Ishikawa (cell line): ENCODE measurements at regions not wholly inside any gene's neighbourhood (a gene's known extent, or its start where the extent isn't known, plus 50 kb on each side); places are given as distances from the start of the nearest gene placed in this dataset.

Experiments
- CEBPB ChIP-seq: IDR thresholded peaks from 2 replicates; pipeline ENCODE4 v1.6.1; 2012
- CREB1 ChIP-seq: IDR thresholded peaks from 2 replicates; pipeline ENCODE4 v1.6.1; 2012; ENCODE audit warnings: low read depth
- EGR1 ChIP-seq: IDR thresholded peaks from 2 replicates; pipeline ENCODE4 v1.6.1; 2012
- EP300 ChIP-seq: IDR thresholded peaks from 2 replicates; pipeline ENCODE4 v1.6.1; 2012; ENCODE audit warnings: borderline replicate concordance
- FOXM1 ChIP-seq: IDR thresholded peaks from 2 replicates; pipeline ENCODE4 v1.6.1; 2012; ENCODE audit warnings: low read depth, borderline replicate concordance
- NFIC ChIP-seq: IDR thresholded peaks from 2 replicates; pipeline ENCODE4 v1.6.1; 2012
- RAD21 ChIP-seq: IDR thresholded peaks from 2 replicates; pipeline ENCODE4 v1.6.1; 2012; ENCODE audit warnings: low read depth
- TAF1 ChIP-seq: IDR thresholded peaks from 2 replicates; pipeline ENCODE4 v1.6.1; 2012; ENCODE audit warnings: low read depth, mild to moderate bottlenecking
- TCF12 ChIP-seq: IDR thresholded peaks from 2 replicates; pipeline ENCODE4 v1.6.1; 2012; ENCODE audit warnings: low read depth
- TEAD4 ChIP-seq: IDR thresholded peaks from 2 replicates; pipeline ENCODE4 v1.6.1; 2012
- YY1 ChIP-seq: IDR thresholded peaks from 2 replicates; pipeline ENCODE4 v1.6.1; 2012; ENCODE audit warnings: low read depth
- ZBTB7A ChIP-seq: IDR thresholded peaks from 2 replicates; pipeline ENCODE4 v1.6.1; 2012; ENCODE audit warnings: low read depth
- TF ChIP-seq, protein P1 (sequence below): IDR thresholded peaks from 2 replicates; pipeline ENCODE4 v1.6.1; 2012; ENCODE audit warnings: low read depth, mild to moderate bottlenecking
- TF ChIP-seq, protein P2 (sequence below): IDR thresholded peaks from 2 replicates; pipeline ENCODE4 v1.6.1; 2012
- TF ChIP-seq, protein P3 (sequence below): IDR thresholded peaks from 2 replicates; pipeline ENCODE4 v1.6.1; 2012

DNA sequence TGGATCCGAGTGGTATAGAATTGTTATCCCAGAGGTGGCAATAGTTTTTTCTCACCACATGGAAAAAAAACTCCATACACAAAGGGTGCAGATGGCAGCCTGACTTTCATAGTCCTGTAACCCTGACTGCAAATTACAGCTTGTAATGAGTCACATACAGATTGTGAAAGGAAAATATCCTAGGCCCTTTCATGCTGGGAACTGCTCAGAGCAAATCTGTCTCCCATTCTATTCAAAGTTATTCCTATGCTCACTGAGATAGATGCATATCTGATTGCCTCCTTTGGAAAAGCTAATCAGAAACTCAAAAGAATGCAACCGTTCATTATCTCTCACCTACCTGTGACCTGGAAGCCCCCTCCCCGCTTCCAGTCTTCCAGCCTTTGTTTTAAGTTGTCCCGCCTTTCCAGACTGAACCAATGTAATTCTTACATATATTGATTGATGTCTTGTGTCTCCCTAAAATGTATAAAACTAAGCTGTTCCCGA is 108.7 kb upstream of the MAP3K4 start:
- TF ChIP-seq, protein P1, sequence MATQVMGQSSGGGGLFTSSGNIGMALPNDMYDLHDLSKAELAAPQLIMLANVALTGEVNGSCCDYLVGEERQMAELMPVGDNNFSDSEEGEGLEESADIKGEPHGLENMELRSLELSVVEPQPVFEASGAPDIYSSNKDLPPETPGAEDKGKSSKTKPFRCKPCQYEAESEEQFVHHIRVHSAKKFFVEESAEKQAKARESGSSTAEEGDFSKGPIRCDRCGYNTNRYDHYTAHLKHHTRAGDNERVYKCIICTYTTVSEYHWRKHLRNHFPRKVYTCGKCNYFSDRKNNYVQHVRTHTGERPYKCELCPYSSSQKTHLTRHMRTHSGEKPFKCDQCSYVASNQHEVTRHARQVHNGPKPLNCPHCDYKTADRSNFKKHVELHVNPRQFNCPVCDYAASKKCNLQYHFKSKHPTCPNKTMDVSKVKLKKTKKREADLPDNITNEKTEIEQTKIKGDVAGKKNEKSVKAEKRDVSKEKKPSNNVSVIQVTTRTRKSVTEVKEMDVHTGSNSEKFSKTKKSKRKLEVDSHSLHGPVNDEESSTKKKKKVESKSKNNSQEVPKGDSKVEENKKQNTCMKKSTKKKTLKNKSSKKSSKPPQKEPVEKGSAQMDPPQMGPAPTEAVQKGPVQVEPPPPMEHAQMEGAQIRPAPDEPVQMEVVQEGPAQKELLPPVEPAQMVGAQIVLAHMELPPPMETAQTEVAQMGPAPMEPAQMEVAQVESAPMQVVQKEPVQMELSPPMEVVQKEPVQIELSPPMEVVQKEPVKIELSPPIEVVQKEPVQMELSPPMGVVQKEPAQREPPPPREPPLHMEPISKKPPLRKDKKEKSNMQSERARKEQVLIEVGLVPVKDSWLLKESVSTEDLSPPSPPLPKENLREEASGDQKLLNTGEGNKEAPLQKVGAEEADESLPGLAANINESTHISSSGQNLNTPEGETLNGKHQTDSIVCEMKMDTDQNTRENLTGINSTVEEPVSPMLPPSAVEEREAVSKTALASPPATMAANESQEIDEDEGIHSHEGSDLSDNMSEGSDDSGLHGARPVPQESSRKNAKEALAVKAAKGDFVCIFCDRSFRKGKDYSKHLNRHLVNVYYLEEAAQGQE, result no peak
- TF ChIP-seq EGR1 (no peak), EP300 (no peak), CEBPB (no peak), NFIC (no peak), FOXM1 (no peak), TEAD4 (no peak), YY1 (no peak)

DNA sequence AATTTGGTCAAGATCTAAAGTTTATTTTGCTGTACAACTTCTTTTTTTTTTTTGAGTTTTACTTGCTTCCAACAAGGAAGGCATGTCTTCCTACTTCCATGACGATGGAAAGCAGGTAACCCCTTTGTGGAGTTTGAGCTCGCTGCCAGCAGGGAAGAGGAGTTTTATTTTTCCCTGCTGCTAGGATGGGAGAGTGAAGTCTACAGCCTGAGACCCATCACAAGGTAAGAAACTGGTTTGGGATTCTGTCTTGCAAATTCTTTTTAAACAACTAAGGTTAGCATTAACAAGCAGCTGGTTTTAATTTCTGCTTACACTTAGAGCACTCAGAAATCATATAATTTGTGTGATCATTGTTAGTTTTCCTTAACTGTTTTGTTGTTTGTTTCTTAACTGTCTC is 108.0 kb upstream of the MAP3K4 start:
- no peak for TF ChIP-seq FOXM1
- no peak for TF ChIP-seq CEBPB
- TF ChIP-seq CREB1, result no peak
- TF ChIP-seq, protein P2, sequence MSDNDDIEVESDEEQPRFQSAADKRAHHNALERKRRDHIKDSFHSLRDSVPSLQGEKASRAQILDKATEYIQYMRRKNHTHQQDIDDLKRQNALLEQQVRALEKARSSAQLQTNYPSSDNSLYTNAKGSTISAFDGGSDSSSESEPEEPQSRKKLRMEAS, result no peak
- TF ChIP-seq ZBTB7A, result no peak
- no peak for TF ChIP-seq TAF1
- TF ChIP-seq, protein P1, result no peak
- no peak for TF ChIP-seq RAD21
- TF ChIP-seq TEAD4, result no peak
- TF ChIP-seq NFIC, result no peak
- TF ChIP-seq TCF12, result no peak
- TF ChIP-seq, protein P3, sequence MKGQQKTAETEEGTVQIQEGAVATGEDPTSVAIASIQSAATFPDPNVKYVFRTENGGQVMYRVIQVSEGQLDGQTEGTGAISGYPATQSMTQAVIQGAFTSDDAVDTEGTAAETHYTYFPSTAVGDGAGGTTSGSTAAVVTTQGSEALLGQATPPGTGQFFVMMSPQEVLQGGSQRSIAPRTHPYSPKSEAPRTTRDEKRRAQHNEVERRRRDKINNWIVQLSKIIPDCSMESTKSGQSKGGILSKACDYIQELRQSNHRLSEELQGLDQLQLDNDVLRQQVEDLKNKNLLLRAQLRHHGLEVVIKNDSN, result no peak
- no peak for TF ChIP-seq YY1
- TF ChIP-seq EP300, result no peak

DNA sequence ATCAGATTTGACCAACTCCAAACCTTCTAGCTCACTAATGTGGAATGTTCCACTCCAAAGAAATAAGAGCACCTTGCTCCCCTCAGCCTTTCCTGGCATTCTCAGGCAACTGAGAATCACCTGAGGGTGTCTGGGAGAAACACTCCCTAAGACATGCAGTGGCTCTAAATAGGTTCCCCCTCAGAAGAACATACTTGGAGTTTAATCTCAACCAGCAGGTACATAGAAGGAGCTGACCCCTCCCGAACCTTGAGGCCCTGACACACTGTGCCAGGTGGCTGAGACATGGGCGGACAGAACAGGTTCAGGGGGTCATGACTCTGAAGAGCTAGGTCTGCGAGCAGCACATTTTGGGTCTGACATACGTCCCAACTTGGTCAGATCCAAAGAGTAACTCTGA is 107.6 kb upstream of the MAP3K4 start:
- TF ChIP-seq TEAD4 (no peak), ZBTB7A (no peak), FOXM1 (no peak), RAD21 (no peak), CREB1 (no peak), NFIC (no peak), EGR1 (no peak), TCF12 (no peak), YY1 (no peak), EP300 (no peak), CEBPB (no peak), TAF1 (no peak)
- TF ChIP-seq, protein P3, result no peak
- TF ChIP-seq, protein P2, result no peak
- TF ChIP-seq, protein P1, result no peak

DNA sequence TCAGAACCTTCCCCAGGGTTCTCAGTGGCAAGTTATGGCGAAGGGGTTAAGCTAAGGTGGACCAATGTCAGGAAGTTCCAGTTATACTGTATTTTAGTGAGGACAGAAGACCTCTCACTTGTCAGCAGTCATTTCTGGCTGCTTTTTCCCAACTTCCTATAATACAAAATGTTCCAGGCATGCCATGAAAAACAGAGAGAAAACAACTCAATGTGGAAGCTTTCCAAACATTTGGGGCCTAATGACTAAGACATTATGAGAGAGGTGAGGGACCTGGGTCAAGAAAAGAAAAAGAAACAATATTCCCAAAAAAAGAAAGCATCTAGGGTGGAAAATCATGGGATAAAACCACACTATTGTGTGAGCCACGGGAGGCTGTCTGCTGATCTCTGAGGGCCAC is 99.9 kb upstream of the MAP3K4 start:
- TF ChIP-seq YY1, result no peak
- TF ChIP-seq, protein P1, result no peak
